ENCODE measurements at regions not wholly inside any gene's neighbourhood (a gene's known extent, or its start where the extent isn't known, plus 50 kb on each side); places are given as distances from the start of the nearest gene placed in this dataset.

- TF ChIP-seq CTCF (IDR thresholded peaks at IDR 0.05) (peak in 4 of 12 donors; percentile 5 to 21 (median 20)), POLR2A (IDR thresholded peaks at IDR 0.05) (no peak)
Observed at GRCh38 chr10:3231951-3232730, 59.6 kb upstream of the PITRM1 start.

All from heart left ventricle (tissue), 13 donors.